WTC11 (cell line): ENCODE measurements at regions not wholly inside any gene's neighbourhood (a gene's known extent, or its start where the extent isn't known, plus 50 kb on each side); places are given as distances from the start of the nearest gene placed in this dataset.

Source experiments
- ATAC-seq: fragments of 200-7000 bp; cut with Tn5 transposase; 2 replicates; pipeline ENCODE4 v1.10.0; 2021; ENCODE audit warnings: mild to moderate bottlenecking, moderate library complexity
- CTCF ChIA-PET: fragments of 300-600 bp; sonication (Branson Sonifier 250); formaldehyde crosslinking; loops from one replicate; lab custom pipeline; 2021; ENCODE audit warnings: antibody characterized with exemption; lab: Charles Lee
- POLR2A ChIA-PET: fragments of 350-600 bp; sonication (Branson Sonifier 250); formaldehyde crosslinking; loops from one replicate; lab custom pipeline; 2021; ENCODE audit warnings: antibody characterized with exemption; lab: Charles Lee
- DNase-seq: peaks from one replicate; pipeline ENCODE4 v3.0.0; 2021; ENCODE audit warnings: low spot score
- H3K27ac Mint-ChIP-seq: 2 replicates; pipeline ENCODE4 v1.8.0; 2021; ENCODE audit warnings: mixed read lengths
- H3K27me3 Mint-ChIP-seq: 2 replicates; pipeline ENCODE4 v1.8.0; 2021; ENCODE audit warnings: low read depth, mild to moderate bottlenecking, moderate library complexity, mixed read lengths
- H3K36me3 Mint-ChIP-seq: 2 replicates; pipeline ENCODE4 v1.8.0; 2021; ENCODE audit warnings: mixed read lengths
- H3K4me1 Mint-ChIP-seq: 2 replicates; pipeline ENCODE4 v1.8.0; 2022; ENCODE audit warnings: mixed read lengths
- H3K4me3 Mint-ChIP-seq: 2 replicates; pipeline ENCODE4 v1.8.0; 2021; ENCODE audit warnings: mild to moderate bottlenecking, moderate library complexity, mixed read lengths
- H3K9me3 Mint-ChIP-seq: 2 replicates; pipeline ENCODE4 v1.8.0; 2021; ENCODE audit warnings: mixed read lengths
- ARID4B ChIP-seq: sonication (generic); formaldehyde crosslinking; IDR thresholded peaks from 2 replicates; pipeline ENCODE4 v1.8.0; 2023; ENCODE audit warnings: missing genetic modification reagents, mild to moderate bottlenecking, borderline replicate concordance
- ATF3 ChIP-seq: sonication (generic); formaldehyde crosslinking; conservative IDR thresholded peaks from 2 replicates; pipeline ENCODE4 v1.8.1; 2022; ENCODE audit warnings: mild to moderate bottlenecking, missing genetic modification reagents
- CBFB ChIP-seq: sonication (generic); formaldehyde crosslinking; IDR thresholded peaks from 2 replicates; pipeline ENCODE4 v1.8.1; 2022; ENCODE audit warnings: mild to moderate bottlenecking, low read depth, missing genetic modification reagents
- CREB1 ChIP-seq: sonication (generic); formaldehyde crosslinking; IDR thresholded peaks from 2 replicates; pipeline ENCODE4 v1.8.0; 2023; ENCODE audit warnings: mild to moderate bottlenecking, missing genetic modification reagents
- E2F1 ChIP-seq: sonication (generic); formaldehyde crosslinking; IDR thresholded peaks from 2 replicates; pipeline ENCODE4 v1.8.0; 2022; ENCODE audit warnings: mild to moderate bottlenecking, missing genetic modification reagents
- E2F5 ChIP-seq: sonication (generic); formaldehyde crosslinking; IDR thresholded peaks from 2 replicates; pipeline ENCODE4 v1.8.1; 2022; ENCODE audit warnings: mild to moderate bottlenecking, moderate library complexity, missing genetic modification reagents
- ERG ChIP-seq: fragments of 250-450 bp; sonication (Bioruptor Pico); IDR thresholded peaks from 2 replicates; pipeline ENCODE4 v1.8.0; 2021; ENCODE audit warnings: mild to moderate bottlenecking
- NR2C2 ChIP-seq: sonication (generic); formaldehyde crosslinking; IDR thresholded peaks from 2 replicates; pipeline ENCODE4 v1.8.0; 2022; ENCODE audit warnings: mild to moderate bottlenecking, missing genetic modification reagents
- PREB ChIP-seq: sonication (generic); formaldehyde crosslinking; IDR thresholded peaks from 2 replicates; pipeline ENCODE4 v1.8.1; 2022; ENCODE audit warnings: mild to moderate bottlenecking, missing genetic modification reagents, moderate library complexity, borderline replicate concordance
- SMAD3 ChIP-seq: sonication (generic); formaldehyde crosslinking; IDR thresholded peaks from 2 replicates; pipeline ENCODE4 v1.8.0; 2022; ENCODE audit warnings: missing genetic modification reagents, mild to moderate bottlenecking, borderline replicate concordance
- SOX15 ChIP-seq: fragments of 250-450 bp; sonication (Bioruptor Pico); IDR thresholded peaks from 2 replicates; pipeline ENCODE4 v1.9.0; 2021; ENCODE audit warnings: mild to moderate bottlenecking
- SP1 ChIP-seq: sonication (generic); formaldehyde crosslinking; conservative IDR thresholded peaks from 2 replicates; pipeline ENCODE4 v1.8.1; 2022; ENCODE audit warnings: missing genetic modification reagents
- ZBTB21 ChIP-seq: sonication (generic); formaldehyde crosslinking; IDR thresholded peaks from 2 replicates; pipeline ENCODE4 v1.8.1; 2023; ENCODE audit warnings: mild to moderate bottlenecking, missing genetic modification reagents, borderline replicate concordance
- ZNF263 ChIP-seq: sonication (generic); formaldehyde crosslinking; IDR thresholded peaks from 2 replicates; pipeline ENCODE4 v1.8.1; 2022; ENCODE audit warnings: low read depth, mild to moderate bottlenecking, moderate library complexity, missing genetic modification reagents
- ZNF423 ChIP-seq: fragments of 250-450 bp; sonication (Bioruptor Pico); IDR thresholded peaks from 2 replicates; pipeline ENCODE4 v2.1.2; 2022; ENCODE audit warnings: mild to moderate bottlenecking, moderate library complexity
- ZNF512 ChIP-seq: sonication (generic); formaldehyde crosslinking; IDR thresholded peaks from 2 replicates; pipeline ENCODE4 v1.8.1; 2022; ENCODE audit warnings: missing genetic modification reagents, borderline replicate concordance
- TF ChIP-seq, protein P1 (sequence below): sonication (generic); formaldehyde crosslinking; IDR thresholded peaks from 2 replicates; pipeline ENCODE4 v1.8.1; 2023; ENCODE audit warnings: mild to moderate bottlenecking, missing genetic modification reagents
- TF ChIP-seq, protein P2 (sequence below): sonication (generic); formaldehyde crosslinking; IDR thresholded peaks from 2 replicates; pipeline ENCODE4 v1.8.0; 2022; ENCODE audit warnings: mild to moderate bottlenecking, missing genetic modification reagents

- no peak overlapping the region for H3K4me3 Mint-ChIP-seq
- H3K4me1 Mint-ChIP-seq, result peaks cover 9% of the 10 kb centered on the region
- no peak for TF ChIP-seq ZNF423 (CRISPR knock-in tag)
- TF ChIP-seq ZNF263 (CRISPR knock-in tag), result no peak
- TF ChIP-seq ZNF512, result no peak
- no peak for TF ChIP-seq SP1 (CRISPR knock-in tag)
- no peak for TF ChIP-seq PREB (CRISPR knock-in tag)
- TF ChIP-seq ERG (CRISPR knock-in tag), result no peak
- TF ChIP-seq, all 79 proteins: peak for 0
- ATAC-seq (no peak), DNase-seq (no peak)
- H3K9me3 Mint-ChIP-seq, result peaks cover 40% of the 10 kb centered on the region
- POLR2A ChIA-PET, result no interaction called here
- CTCF ChIA-PET, result no interaction called here
- peaks cover 16% of the 10 kb centered on the region for H3K36me3 Mint-ChIP-seq
- no peaks in the 10 kb centered on the region; the same call in 1 of the 2 replicates for H3K27me3 Mint-ChIP-seq
- no peak overlapping the region for H3K27ac Mint-ChIP-seq
These were observed 500.2 kb downstream of the CDH9 start for GRCh38 chr5:26538226-26538625.

DNA sequence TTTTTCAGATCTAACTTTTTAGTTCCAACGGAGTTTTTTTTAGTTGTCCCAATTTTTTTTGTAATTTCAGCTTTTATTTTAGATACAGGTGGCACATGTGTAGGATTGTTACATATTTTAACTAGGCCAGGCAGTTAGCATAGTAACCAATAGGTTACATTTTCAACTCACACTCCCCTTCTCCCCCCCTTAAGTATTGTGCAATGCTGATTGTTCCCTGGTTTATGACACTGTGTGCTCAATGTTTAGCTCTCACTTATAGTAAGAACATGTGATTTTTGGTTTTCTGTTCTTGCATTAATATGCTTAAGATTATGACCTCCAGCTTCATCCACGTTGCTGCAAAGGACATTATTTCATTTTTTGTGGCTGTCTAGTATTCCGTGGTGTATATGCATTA lies 503.2 kb downstream of the CDH9 start:
- DNase-seq, result no peak
- Mint-ChIP-seq H3K4me3 (no peak overlapping the region), H3K36me3 (no peaks in the 10 kb centered on the region), H3K4me1 (no peaks in the 10 kb centered on the region), H3K9me3 (peaks cover 24% of the 10 kb centered on the region), H3K27ac (no peak overlapping the region), H3K27me3 (no peaks in the 10 kb centered on the region; the same call in 1 of the 2 replicates)
- ATAC-seq, result no peak
- ChIA-PET CTCF (no interaction called here), POLR2A (no interaction called here)
- no peak for TF ChIP-seq SOX15 (CRISPR knock-in tag)
- no peak for TF ChIP-seq E2F5 (CRISPR knock-in tag)
- TF ChIP-seq, protein P1, sequence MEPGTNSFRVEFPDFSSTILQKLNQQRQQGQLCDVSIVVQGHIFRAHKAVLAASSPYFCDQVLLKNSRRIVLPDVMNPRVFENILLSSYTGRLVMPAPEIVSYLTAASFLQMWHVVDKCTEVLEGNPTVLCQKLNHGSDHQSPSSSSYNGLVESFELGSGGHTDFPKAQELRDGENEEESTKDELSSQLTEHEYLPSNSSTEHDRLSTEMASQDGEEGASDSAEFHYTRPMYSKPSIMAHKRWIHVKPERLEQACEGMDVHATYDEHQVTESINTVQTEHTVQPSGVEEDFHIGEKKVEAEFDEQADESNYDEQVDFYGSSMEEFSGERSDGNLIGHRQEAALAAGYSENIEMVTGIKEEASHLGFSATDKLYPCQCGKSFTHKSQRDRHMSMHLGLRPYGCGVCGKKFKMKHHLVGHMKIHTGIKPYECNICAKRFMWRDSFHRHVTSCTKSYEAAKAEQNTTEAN (CRISPR knock-in tag), result no peak
- TF ChIP-seq SMAD3 (CRISPR knock-in tag), result no peak
- no peak for TF ChIP-seq CBFB (CRISPR knock-in tag)
- TF ChIP-seq CREB1 (CRISPR knock-in tag), result no peak
- TF ChIP-seq ERG (CRISPR knock-in tag), result no peak
- no peak for TF ChIP-seq ZBTB21 (CRISPR knock-in tag)
- TF ChIP-seq ATF3 (CRISPR knock-in tag), result no peak
- TF ChIP-seq E2F1 (CRISPR knock-in tag), result no peak
- no peak for TF ChIP-seq ZNF423 (CRISPR knock-in tag)
- TF ChIP-seq, protein P2, sequence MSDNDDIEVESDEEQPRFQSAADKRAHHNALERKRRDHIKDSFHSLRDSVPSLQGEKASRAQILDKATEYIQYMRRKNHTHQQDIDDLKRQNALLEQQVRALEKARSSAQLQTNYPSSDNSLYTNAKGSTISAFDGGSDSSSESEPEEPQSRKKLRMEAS (CRISPR knock-in tag), result no peak
- no peak for TF ChIP-seq NR2C2 (CRISPR knock-in tag)
- no peak for TF ChIP-seq ARID4B (CRISPR knock-in tag)
